AG20443 (cell line): ENCODE measurements at regions not wholly inside any gene's neighbourhood (a gene's known extent, or its start where the extent isn't known, plus 50 kb on each side); places are given as distances from the start of the nearest gene placed in this dataset.

ENCODE experiments used
- DNase-seq: peaks from one replicate; pipeline ENCODE4 v3.0.0; 2012; ENCODE audit warnings: low spot score, mixed read lengths

GRCh38 chr2:59912042-59912441, 641.4 kb downstream of the BCL11A start:
- no peak for DNase-seq

- no peak for DNase-seq
These were observed 643.3 kb downstream of the BCL11A start for GRCh38 chr2:59910166-59910565.

- no peak for DNase-seq
These were observed 644.3 kb downstream of the BCL11A start for GRCh38 chr2:59909147-59909546.

GRCh38 chr2:59905731-59906130, 647.7 kb downstream of the BCL11A start:
- no peak for DNase-seq

- no peak for DNase-seq
These were observed 649.4 kb downstream of the BCL11A start for GRCh38 chr2:59903994-59904544.

GRCh38 chr2:59900728-59901452, 652.6 kb downstream of the BCL11A start:
- DNase-seq = no peak

GRCh38 chr2:59899692-59900091, 653.8 kb downstream of the BCL11A start:
- no peak for DNase-seq

GRCh38 chr2:59896499-59897245, 656.8 kb downstream of the BCL11A start:
- DNase-seq = no peak

GRCh38 chr2:59893612-59894011, 659.8 kb downstream of the BCL11A start:
- no peak for DNase-seq

- no peak for DNase-seq
These were observed 661.1 kb downstream of the BCL11A start for GRCh38 chr2:59892398-59892797.

- DNase-seq = no peak
These were observed 664.1 kb downstream of the BCL11A start for GRCh38 chr2:59889305-59889704.

GRCh38 chr2:59888706-59889105, 664.7 kb downstream of the BCL11A start:
- no peak for DNase-seq

- no peak for DNase-seq
These were observed 665.4 kb downstream of the BCL11A start for GRCh38 chr2:59888015-59888414.

GRCh38 chr2:59887366-59887765, 666.1 kb downstream of the BCL11A start:
- no peak for DNase-seq

GRCh38 chr2:59886759-59887158, 666.7 kb downstream of the BCL11A start:
- no peak for DNase-seq

- no peak for DNase-seq
These were observed 667.9 kb downstream of the BCL11A start for GRCh38 chr2:59885541-59885940.

GRCh38 chr2:59884166-59884565, 669.3 kb downstream of the BCL11A start:
- DNase-seq = no peak

GRCh38 chr2:59882822-59883221, 670.6 kb downstream of the BCL11A start:
- no peak for DNase-seq

- no peak for DNase-seq
These were observed 671.2 kb downstream of the BCL11A start for GRCh38 chr2:59882279-59882678.

- no peak for DNase-seq
These were observed 672.2 kb downstream of the BCL11A start for GRCh38 chr2:59881218-59881617.

GRCh38 chr2:59879700-59880131, 673.7 kb downstream of the BCL11A start:
- DNase-seq = no peak

GRCh38 chr2:59875836-59876235, 677.6 kb downstream of the BCL11A start:
- DNase-seq = no peak
